AG09309 (cell line): ENCODE measurements at regions not wholly inside any gene's neighbourhood (a gene's known extent, or its start where the extent isn't known, plus 50 kb on each side); places are given as distances from the start of the nearest gene placed in this dataset.

Experiments
- DNase-seq: peaks from one replicate; pipeline ENCODE4 v3.0.0-alpha.2; 2010; ENCODE audit warnings: low read depth
- H3K4me3 ChIP-seq: 2 replicates; pipeline ENCODE4 v1.5.1; 2011; ENCODE audit warnings: mild to moderate bottlenecking, low read depth, low read length, moderate library complexity; ENCODE audit not compliant: control insufficient read depth
- CTCF ChIP-seq: IDR thresholded peaks from 2 replicates; pipeline ENCODE4 v1.5.1; 2011; ENCODE audit warnings: mild to moderate bottlenecking, low read depth, low read length, inconsistent platforms; ENCODE audit not compliant: insufficient read depth, control insufficient read depth; ENCODE audit errors: missing control alignments

- H3K4me3 ChIP-seq: no peak overlapping the region
- no peak for DNase-seq
- no peak for TF ChIP-seq CTCF
Measured at GRCh38 chr7:32250003-32250402, 179.8 kb upstream of the PDE1C start.

GRCh38 chr7:32248522-32248921 is 178.3 kb upstream of the PDE1C start:
- H3K4me3 ChIP-seq: no peak overlapping the region
- DNase-seq: no peak
- no peak for TF ChIP-seq CTCF

- no peak overlapping the region for H3K4me3 ChIP-seq
- DNase-seq: no peak
- TF ChIP-seq CTCF: no peak
Measured at GRCh38 chr7:32244806-32245345, 174.7 kb upstream of the PDE1C start.

- H3K4me3 ChIP-seq: no peak overlapping the region
- DNase-seq: no peak
- no peak for TF ChIP-seq CTCF
Measured at GRCh38 chr7:32243687-32244290, 173.6 kb upstream of the PDE1C start.

GRCh38 chr7:32242436-32242835 is 172.2 kb upstream of the PDE1C start:
- H3K4me3 ChIP-seq: no peak overlapping the region
- TF ChIP-seq CTCF: no peak
- no peak for DNase-seq

GRCh38 chr7:32241636-32242035 is 171.4 kb upstream of the PDE1C start:
- DNase-seq: no peak
- no peak overlapping the region for H3K4me3 ChIP-seq
- TF ChIP-seq CTCF: no peak
